Retinal pigment epithelial cell (primary cell): ENCODE measurements at regions not wholly inside any gene's neighbourhood (a gene's known extent, or its start where the extent isn't known, plus 50 kb on each side); places are given as distances from the start of the nearest gene placed in this dataset.

Source experiments
- DNase-seq: peaks from one replicate; pipeline ENCODE4 v3.0.0-alpha.2; 2010; ENCODE audit warnings: low read depth
- H3K4me3 ChIP-seq: 2 replicates; pipeline ENCODE4 v1.5.1; 2011; ENCODE audit warnings: mild to moderate bottlenecking, low read length, control low read depth, moderate library complexity
- CTCF ChIP-seq: conservative IDR thresholded peaks from 2 replicates; pipeline ENCODE4 v1.5.1; 2011; ENCODE audit warnings: low read depth, low read length, control low read depth, inconsistent platforms

GRCh38 chr20:48393311-48393685, 434.5 kb downstream of the PREX1 start:
- H3K4me3 ChIP-seq, result no peak overlapping the region
- DNase-seq, result no peak
- TF ChIP-seq CTCF, result no peak

GRCh38 chr20:48392407-48393310, 435.1 kb downstream of the PREX1 start:
- H3K4me3 ChIP-seq, result no peak overlapping the region
- no peak for TF ChIP-seq CTCF
- no peak for DNase-seq

- no peak for DNase-seq
- no peak for TF ChIP-seq CTCF
- H3K4me3 ChIP-seq, result no peak overlapping the region
These were observed 436.8 kb downstream of the PREX1 start for GRCh38 chr20:48390981-48391380.

- peak; percentile 21 for TF ChIP-seq CTCF
- no peak for DNase-seq
- H3K4me3 ChIP-seq, result no peak overlapping the region
These were observed 440.1 kb downstream of the PREX1 start for GRCh38 chr20:48387675-48388074.

GRCh38 chr20:48385527-48385926, 442.3 kb downstream of the PREX1 start:
- no peak for DNase-seq
- no peak for TF ChIP-seq CTCF
- H3K4me3 ChIP-seq, result no peak overlapping the region

GRCh38 chr20:48385114-48385513, 442.7 kb downstream of the PREX1 start:
- TF ChIP-seq CTCF, result no peak
- no peak overlapping the region for H3K4me3 ChIP-seq
- DNase-seq, result no peak
